IgD-negative memory B cell (primary cell): ENCODE measurements at regions not wholly inside any gene's neighbourhood (a gene's known extent, or its start where the extent isn't known, plus 50 kb on each side); places are given as distances from the start of the nearest gene placed in this dataset.

Source experiments
- H3K27ac Mint-ChIP-seq, 3 donors: one replicate each; pipeline ENCODE4 v1.8.0; 2020 to 2022; ENCODE audit warnings: mild to moderate bottlenecking in 3 of 3, mixed read lengths in 3 of 3, moderate library complexity in 1 of 3
- H3K27me3 Mint-ChIP-seq: one replicate; pipeline ENCODE4 v1.8.0; 2021; ENCODE audit warnings: mixed read lengths
- H3K36me3 Mint-ChIP-seq: one replicate; pipeline ENCODE4 v1.8.0; 2020; ENCODE audit warnings: mild to moderate bottlenecking, mixed read lengths
- H3K4me1 Mint-ChIP-seq, 3 donors: one replicate each; pipeline ENCODE4 v1.8.0; 2020 to 2022; ENCODE audit warnings: mixed read lengths in 3 of 3, mild to moderate bottlenecking in 1 of 3
- H3K4me3 Mint-ChIP-seq, 4 donors: one replicate each; pipeline ENCODE4 v1.8.0; 2020 to 2022; ENCODE audit warnings: mild to moderate bottlenecking in 4 of 4, mixed read lengths in 4 of 4, moderate library complexity in 3 of 4
- H3K9me3 Mint-ChIP-seq, 3 donors: one replicate each; pipeline ENCODE4 v1.8.0; 2020 to 2021; ENCODE audit warnings: mixed read lengths in 3 of 3, mild to moderate bottlenecking in 1 of 3

DNA sequence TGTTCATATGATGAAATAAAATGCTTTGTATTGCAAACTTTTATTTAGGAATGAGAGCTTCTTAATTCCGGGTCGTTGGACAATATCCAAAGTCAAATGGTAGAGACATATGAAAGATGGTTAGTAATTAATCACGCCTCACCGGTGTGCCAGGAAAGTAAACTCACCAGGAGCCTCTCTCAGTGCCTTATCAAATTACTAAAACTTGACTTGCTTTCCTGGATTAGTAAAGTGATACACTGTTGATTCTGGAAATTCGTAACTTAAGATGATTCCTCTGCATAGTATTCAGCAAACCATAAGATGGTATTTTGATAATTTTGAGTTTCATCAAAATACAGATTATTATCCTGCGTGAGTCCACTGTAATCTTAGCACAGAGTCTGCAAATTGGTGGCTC, 115.2 kb downstream of the PAX1 start:
- Mint-ChIP-seq H3K36me3 (no peaks in the 10 kb centered on the region), H3K27ac (no peak overlapping the region), H3K4me3 (no peak overlapping the region), H3K4me1 (no peaks in the 10 kb centered on the region), H3K9me3 (peaks cover 0 to 6% (median 3%) of the 10 kb centered on the region in 3 donors), H3K27me3 (no peaks in the 10 kb centered on the region)

DNA sequence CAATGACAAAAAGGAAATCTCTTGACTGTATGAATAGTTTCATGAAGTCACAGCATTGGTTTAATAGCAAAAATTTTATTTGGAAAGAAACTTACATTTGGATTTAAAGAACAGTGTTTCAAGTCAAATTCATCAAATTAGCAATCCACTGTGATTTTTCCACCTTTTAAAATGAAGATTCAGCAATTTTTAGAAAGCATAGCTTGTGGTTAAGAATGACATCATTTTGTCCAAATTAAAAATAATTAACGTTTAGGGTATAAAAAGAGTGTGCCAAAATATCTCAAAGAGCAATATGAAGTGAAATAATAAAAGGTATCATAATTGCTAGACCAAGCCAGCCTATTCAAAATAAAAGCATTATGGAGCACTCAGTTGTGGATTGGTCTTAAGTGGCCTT, 114.6 kb downstream of the PAX1 start:
- no peaks in the 10 kb centered on the region for H3K27me3 Mint-ChIP-seq
- H3K4me3 Mint-ChIP-seq = no peak overlapping the region

DNA sequence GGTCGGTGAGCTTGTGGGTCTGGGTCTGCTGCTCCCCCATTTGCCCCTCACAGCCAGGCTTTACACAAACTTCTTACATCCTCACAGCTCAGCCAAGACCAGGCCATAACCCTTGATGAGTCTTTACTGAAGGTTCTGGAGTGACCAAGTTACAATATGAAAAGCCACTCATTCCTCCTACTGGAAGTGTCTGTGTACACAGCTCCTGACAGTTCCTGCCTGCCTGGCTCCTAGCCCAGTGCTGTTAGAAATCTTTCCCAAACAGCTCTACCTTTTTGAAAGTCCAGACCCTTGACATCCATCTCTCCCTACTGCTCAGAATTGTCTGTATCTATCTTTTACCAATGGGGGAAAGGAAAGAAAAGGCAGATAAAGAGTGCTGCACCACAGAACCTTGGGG, 106.9 kb downstream of the PAX1 start:
- Mint-ChIP-seq H3K4me3 (no peak overlapping the region), H3K27me3 (no peaks in the 10 kb centered on the region), H3K27ac (no peak overlapping the region), H3K4me1 (peaks cover 0 to 3% (median 0%) of the 10 kb centered on the region in 3 donors), H3K9me3 (peaks cover 0 to 11% (median 4%) of the 10 kb centered on the region in 3 donors), H3K36me3 (peaks cover 1% of the 10 kb centered on the region)

More for the DNA sequence above, 114.6 kb downstream of the PAX1 start:
- Mint-ChIP-seq H3K36me3 (no peaks in the 10 kb centered on the region), H3K4me1 (no peaks in the 10 kb centered on the region), H3K9me3 (peaks cover 0 to 6% (median 3%) of the 10 kb centered on the region in 3 donors), H3K27ac (no peak overlapping the region)

DNA sequence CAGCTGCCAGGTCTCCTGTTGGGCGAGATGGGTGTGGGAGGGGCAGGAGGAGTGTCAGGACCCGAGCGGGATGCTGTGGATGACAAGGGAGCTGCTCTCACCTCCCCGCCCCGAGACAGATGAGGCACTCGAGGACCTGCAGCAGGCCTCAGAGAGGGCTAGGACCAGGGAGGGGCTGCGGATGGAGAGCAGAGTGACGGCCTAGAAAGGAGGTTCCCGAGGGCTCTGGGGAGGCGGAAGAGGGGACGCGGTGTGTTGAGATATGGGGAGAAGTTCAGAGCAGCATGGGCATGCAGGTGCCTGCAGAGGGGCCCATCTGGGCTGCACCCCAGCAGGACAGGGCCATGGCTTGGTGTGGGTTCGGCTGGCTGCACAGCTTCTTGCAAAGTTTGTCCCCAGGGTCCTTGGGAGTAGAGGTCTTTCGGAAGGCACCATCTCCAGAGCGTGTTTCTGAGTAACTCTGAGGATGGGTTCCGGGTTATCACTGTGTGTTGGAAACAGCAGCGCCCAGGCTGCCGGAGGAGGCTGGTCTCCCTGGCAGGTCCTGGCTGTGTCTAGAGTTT, 104.6 kb downstream of the PAX1 start:
- Mint-ChIP-seq H3K27me3 (no peaks in the 10 kb centered on the region), H3K4me3 (no peak overlapping the region), H3K9me3 (peaks cover 3 to 8% (median 7%) of the 10 kb centered on the region in 3 donors), H3K27ac (no peak overlapping the region), H3K4me1 (peaks cover 0 to 3% (median 0%) of the 10 kb centered on the region in 3 donors), H3K36me3 (peaks cover 1% of the 10 kb centered on the region)

DNA sequence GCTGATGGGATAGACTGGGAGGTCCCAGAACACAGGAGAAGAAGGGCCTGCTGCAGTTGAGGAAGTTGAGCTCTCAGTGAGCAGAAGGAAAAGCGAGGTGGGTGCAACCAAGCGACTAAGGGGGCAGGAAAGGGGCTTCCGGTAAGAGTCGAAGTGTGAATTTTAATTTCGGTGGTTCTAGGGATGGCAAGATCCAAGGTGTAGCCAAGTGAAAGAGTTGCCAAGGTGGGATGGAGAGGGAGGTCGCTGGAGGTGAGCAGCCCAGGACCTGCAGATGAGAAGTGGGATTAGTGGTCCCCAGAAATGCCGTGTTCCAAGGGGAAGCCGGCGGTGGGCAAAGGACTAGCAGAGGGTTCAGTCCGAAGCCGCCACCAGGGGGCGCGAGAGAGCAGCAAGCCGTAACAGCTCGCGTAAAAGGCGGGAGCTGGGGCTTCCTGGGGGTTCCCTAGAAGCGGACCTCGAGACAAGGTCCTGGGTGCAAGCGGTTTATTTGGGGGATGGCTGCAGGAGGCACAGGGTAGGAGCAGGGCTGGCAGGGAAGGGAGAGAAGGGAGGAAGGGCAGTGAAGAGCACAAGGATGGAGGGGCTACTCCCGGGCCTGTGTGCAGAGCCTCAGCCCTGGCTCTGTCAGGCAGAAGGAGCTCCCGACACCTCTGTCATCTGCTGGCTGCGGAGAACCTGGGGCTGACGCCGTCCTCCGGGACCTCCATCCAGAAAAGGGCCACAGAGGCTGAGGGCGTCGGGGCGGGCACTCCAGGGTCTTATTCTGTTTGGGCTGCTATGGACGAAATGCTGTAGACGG, 103.6 kb downstream of the PAX1 start:
- Mint-ChIP-seq H3K4me1 (peaks cover 0 to 3% (median 0%) of the 10 kb centered on the region in 3 donors), H3K9me3 (peaks cover 3 to 8% (median 7%) of the 10 kb centered on the region in 3 donors), H3K27me3 (no peaks in the 10 kb centered on the region), H3K36me3 (peaks cover 1% of the 10 kb centered on the region), H3K4me3 (no peak overlapping the region), H3K27ac (no peak overlapping the region)

DNA sequence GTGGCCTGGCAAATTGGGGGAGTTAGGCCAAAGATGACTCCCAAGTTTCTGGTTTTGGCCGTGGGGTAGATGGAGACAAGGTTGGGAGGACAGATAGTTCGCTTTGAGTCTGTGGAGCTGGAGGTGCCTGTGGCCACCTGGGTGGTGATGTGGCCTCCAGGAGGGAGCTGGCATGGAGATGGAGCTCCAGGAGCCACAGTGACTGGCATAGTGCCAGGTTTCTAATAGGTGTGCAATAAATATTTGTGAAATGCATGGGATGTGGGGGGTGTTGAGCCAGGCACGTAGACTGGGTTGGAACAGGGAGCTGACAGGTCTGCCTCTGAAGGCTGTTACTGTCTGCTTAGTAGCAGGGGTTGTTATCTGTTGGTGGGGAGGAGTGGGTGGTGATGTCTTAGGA, 102.7 kb downstream of the PAX1 start:
- peaks cover 1% of the 10 kb centered on the region for H3K36me3 Mint-ChIP-seq
- H3K4me1 Mint-ChIP-seq = peaks cover 0 to 3% (median 0%) of the 10 kb centered on the region in 3 donors
- H3K27me3 Mint-ChIP-seq = no peaks in the 10 kb centered on the region
- H3K9me3 Mint-ChIP-seq = peaks cover 3 to 8% (median 7%) of the 10 kb centered on the region in 3 donors
- H3K27ac Mint-ChIP-seq = no peak overlapping the region
- H3K4me3 Mint-ChIP-seq = peak overlapping the region in 1 of 4 donors; percentile 44

DNA sequence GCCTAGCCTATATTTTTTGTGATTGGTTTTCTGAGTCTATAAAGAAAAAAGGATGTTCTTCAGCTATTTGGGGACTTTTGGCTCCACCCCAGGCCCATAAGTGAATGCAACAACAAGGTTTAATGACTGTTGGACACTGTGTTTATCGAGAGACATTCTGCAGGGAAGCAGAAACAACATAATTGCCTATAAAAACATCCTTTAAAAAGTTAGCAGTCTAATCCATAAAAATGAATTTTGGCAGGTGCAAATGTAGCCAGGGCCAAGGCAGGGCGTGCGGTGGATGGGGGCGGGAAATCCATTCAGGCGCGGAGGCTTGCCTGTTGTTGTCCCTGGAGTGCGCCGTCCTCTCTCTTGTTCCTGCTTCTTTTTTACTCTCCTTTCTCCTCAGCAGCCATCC, 99.3 kb downstream of the PAX1 start:
- H3K4me3 Mint-ChIP-seq = no peak overlapping the region
- no peaks in the 10 kb centered on the region for H3K27me3 Mint-ChIP-seq
- H3K9me3 Mint-ChIP-seq = peaks cover 5 to 14% (median 10%) of the 10 kb centered on the region in 3 donors
- peaks cover 1% of the 10 kb centered on the region for H3K36me3 Mint-ChIP-seq
- no peak overlapping the region for H3K27ac Mint-ChIP-seq
- H3K4me1 Mint-ChIP-seq = peaks cover 0 to 3% (median 0%) of the 10 kb centered on the region in 3 donors

DNA sequence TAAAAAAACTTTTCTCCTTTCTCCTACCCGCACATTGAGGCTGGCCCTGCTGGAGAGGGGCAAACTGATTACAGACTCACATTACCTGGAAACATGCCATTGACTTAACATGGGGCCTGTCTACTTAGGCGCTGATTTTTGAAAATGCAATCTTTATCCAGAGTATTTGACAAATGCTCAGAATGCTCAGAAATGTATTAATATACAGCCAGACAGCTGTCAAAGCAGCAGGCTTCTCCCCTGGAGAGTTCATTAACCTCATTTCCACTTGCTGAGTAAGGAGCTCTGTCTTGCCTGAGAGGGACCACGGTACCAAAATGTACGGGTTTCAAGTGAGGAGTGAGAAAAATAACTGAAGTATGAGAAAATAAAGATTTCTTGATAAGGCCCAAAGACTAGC, 95.7 kb downstream of the PAX1 start:
- Mint-ChIP-seq H3K27ac (no peak overlapping the region), H3K9me3 (peaks cover 5 to 6% (median 6%) of the 10 kb centered on the region in 3 donors), H3K36me3 (no peaks in the 10 kb centered on the region), H3K4me3 (no peak overlapping the region), H3K4me1 (no peaks in the 10 kb centered on the region), H3K27me3 (no peaks in the 10 kb centered on the region)

DNA sequence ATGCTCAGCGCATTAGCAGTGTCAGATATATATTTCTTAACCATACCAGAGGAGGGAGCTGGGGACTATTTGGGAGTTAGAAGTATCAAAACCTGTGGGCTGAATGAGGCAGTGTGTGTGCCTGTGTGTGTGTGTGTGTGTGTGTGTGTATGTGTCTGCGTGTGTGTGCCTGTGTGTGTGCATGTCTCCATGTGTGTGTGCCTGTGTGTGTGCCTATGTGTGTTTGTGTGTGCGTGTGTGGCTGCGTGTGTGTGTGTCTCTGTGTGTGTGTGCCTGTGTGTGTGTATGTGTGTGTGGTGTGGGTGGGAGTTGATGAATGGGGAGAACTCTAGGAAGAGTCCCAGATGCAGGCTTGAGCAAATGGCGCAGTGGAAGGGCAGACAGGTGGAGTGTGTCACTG, 92.9 kb downstream of the PAX1 start:
- H3K36me3 Mint-ChIP-seq = no peaks in the 10 kb centered on the region
- H3K9me3 Mint-ChIP-seq = peaks cover 3 to 10% (median 7%) of the 10 kb centered on the region in 3 donors
- H3K4me3 Mint-ChIP-seq = no peak overlapping the region
- H3K4me1 Mint-ChIP-seq = no peaks in the 10 kb centered on the region
- H3K27ac Mint-ChIP-seq = peak overlapping the region in 1 of 3 donors; percentile 71
- H3K27me3 Mint-ChIP-seq = no peaks in the 10 kb centered on the region

DNA sequence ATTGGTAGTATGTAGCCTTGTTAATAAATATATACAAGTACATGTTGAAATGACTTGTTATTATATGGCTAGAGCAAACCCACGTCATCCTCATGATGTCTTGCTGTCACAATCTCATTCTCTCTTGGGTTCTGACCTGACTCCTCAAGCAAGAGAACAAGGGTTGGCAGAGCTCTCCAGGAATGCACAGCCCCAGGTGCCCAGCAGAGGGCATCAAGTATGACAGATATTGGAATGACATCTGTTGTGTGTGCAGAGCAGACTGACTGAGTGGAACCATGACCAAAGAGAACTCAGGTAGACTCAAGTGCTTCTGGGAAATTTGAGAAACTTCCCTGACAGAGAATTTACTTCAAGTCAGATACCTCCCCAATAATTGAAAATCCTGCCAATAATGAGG, 90.6 kb downstream of the PAX1 start:
- H3K4me3 Mint-ChIP-seq = no peak overlapping the region
- no peaks in the 10 kb centered on the region for H3K4me1 Mint-ChIP-seq
- H3K27me3 Mint-ChIP-seq = no peaks in the 10 kb centered on the region
- H3K36me3 Mint-ChIP-seq = no peaks in the 10 kb centered on the region
- no peak overlapping the region for H3K27ac Mint-ChIP-seq
- H3K9me3 Mint-ChIP-seq = peaks cover 0 to 5% (median 4%) of the 10 kb centered on the region in 3 donors

DNA sequence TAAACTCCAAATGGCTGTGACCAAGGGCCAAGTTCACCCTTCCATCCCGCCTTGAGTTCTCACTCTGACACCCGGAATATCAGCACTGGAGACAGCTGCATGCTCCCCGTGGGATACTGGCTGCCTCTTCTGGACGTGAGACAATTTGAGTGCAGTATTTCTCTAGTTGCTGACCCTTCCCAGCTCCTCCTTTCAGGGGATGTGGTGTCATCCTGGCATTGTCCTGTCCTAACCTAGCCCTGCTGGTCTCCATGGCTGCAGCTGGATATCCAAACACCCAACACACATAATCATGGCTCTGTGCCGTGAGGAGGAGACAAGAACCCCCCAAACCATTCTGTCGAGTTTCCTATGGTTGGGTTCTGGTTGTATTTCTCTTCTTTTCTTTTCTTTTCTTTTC, 82.6 kb downstream of the PAX1 start:
- Mint-ChIP-seq H3K9me3 (peaks cover 4 to 7% (median 4%) of the 10 kb centered on the region in 3 donors), H3K4me1 (no peaks in the 10 kb centered on the region), H3K36me3 (no peaks in the 10 kb centered on the region), H3K4me3 (no peak overlapping the region), H3K27me3 (no peaks in the 10 kb centered on the region), H3K27ac (no peak overlapping the region)

DNA sequence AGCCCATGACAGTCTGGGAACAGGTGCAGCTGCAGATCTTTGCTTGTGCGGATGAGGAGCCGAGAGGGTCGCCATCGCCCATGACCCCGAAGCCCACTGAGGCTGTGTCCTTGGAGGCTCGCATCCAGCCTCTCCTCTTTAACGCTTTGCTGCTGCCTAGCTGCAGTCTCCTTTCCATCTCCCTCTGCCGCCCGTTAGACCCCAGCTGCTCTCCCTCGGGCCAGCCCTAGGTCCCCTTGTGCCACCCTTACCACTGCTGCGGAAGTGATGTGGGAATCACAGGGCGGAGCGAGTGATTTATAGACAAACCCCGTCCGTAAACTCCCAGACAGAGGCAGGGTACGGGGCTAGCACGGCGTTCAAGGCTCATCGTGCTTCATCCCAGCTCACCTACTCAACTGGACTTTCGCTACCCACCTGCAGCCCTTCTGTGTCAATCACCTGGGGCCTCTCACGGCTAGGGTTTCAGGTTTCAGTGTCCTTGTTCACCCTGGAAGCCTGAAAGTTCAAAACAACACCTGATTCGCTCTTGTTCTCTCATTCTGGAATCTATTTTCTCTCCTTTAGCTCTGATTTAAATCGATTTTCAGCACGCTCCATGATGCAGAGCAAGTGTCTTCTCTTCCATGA, 76.1 kb downstream of the PAX1 start:
- H3K9me3 Mint-ChIP-seq = peaks cover 5 to 28% (median 13%) of the 10 kb centered on the region in 3 donors
- no peaks in the 10 kb centered on the region for H3K27me3 Mint-ChIP-seq
- H3K36me3 Mint-ChIP-seq = no peaks in the 10 kb centered on the region
- H3K4me3 Mint-ChIP-seq = no peak overlapping the region
- H3K4me1 Mint-ChIP-seq = no peaks in the 10 kb centered on the region
- peak overlapping the region in 1 of 3 donors; percentile 3 for H3K27ac Mint-ChIP-seq

DNA sequence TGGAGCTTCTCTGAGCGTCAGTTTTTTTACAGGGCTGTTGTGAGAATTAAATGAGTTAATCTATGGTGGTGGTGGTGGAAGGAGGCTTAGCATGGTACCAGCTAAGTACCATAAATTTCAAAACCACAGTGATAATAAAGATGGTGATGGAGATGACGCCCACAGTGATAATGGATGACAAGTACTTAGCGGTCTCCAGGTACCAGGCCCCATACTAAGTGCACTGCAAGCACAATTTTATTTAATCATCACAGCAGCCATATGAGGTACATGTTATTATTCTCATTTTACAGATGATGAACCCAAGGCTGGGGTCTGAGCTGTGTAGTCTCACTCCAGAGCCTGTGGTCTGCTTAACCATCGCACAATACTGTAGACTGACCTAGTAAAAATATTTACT, 75.1 kb downstream of the PAX1 start:
- Mint-ChIP-seq H3K27me3 (no peaks in the 10 kb centered on the region), H3K36me3 (no peaks in the 10 kb centered on the region), H3K27ac (no peak overlapping the region), H3K4me3 (no peak overlapping the region), H3K9me3 (peaks cover 4 to 28% (median 10%) of the 10 kb centered on the region in 3 donors), H3K4me1 (no peaks in the 10 kb centered on the region)
